ENCODE measurements at regions not wholly inside any gene's neighbourhood (a gene's known extent, or its start where the extent isn't known, plus 50 kb on each side); places are given as distances from the start of the nearest gene placed in this dataset.

DNA sequence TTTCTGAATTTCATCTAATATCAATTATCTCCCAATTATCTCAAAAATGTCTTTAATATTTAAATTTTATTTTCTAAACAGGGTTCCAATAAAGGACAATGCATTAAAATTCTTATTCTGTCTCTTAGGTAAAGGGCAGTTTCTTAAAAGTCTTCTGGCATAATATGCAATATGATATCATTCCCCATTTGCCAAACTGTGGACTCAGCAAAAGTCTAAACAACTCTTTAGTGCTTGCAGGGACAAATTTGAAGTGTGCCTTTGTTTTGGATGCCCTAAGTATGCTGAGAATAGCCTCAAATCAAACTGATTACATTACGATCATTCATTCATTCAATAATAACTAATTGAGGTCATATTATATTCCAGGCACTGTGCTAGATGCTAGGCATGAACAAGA, 281.0 kb upstream of the KIRREL3 start:
- no peak for TF ChIP-seq POLR2A (IDR thresholded peaks at IDR 0.05)
- TF ChIP-seq, protein P1, sequence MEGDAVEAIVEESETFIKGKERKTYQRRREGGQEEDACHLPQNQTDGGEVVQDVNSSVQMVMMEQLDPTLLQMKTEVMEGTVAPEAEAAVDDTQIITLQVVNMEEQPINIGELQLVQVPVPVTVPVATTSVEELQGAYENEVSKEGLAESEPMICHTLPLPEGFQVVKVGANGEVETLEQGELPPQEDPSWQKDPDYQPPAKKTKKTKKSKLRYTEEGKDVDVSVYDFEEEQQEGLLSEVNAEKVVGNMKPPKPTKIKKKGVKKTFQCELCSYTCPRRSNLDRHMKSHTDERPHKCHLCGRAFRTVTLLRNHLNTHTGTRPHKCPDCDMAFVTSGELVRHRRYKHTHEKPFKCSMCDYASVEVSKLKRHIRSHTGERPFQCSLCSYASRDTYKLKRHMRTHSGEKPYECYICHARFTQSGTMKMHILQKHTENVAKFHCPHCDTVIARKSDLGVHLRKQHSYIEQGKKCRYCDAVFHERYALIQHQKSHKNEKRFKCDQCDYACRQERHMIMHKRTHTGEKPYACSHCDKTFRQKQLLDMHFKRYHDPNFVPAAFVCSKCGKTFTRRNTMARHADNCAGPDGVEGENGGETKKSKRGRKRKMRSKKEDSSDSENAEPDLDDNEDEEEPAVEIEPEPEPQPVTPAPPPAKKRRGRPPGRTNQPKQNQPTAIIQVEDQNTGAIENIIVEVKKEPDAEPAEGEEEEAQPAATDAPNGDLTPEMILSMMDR (IDR thresholded peaks at IDR 0.05): no peak

All from uterus (tissue), 2 donors.